CD14-positive monocyte (primary cell): ENCODE measurements at regions not wholly inside any gene's neighbourhood (a gene's known extent, or its start where the extent isn't known, plus 50 kb on each side); places are given as distances from the start of the nearest gene placed in this dataset.

ENCODE experiments used
- DNase-seq, 3 donors: peaks; one replicate each; pipeline ENCODE4 v3.0.0-alpha.2; 2011 to 2022
- H2AFZ ChIP-seq: 2 replicates; pipeline ENCODE4 v1.6.0; 2012; ENCODE audit warnings: mild to moderate bottlenecking, low read depth, low read length, inconsistent platforms; ENCODE audit not compliant: insufficient read depth, poor library complexity, severe bottlenecking
- H3K27ac ChIP-seq, 2 donors: 1 replicate in 1 of 2; 2 replicates in 1 of 2; pipeline ENCODE4 v1.5.1; 2012 to 2013; ENCODE audit warnings: low read length in 2 of 2, control low read depth in 1 of 2, inconsistent platforms in 1 of 2, low read depth in 1 of 2, mild to moderate bottlenecking in 1 of 2
- H3K27me3 ChIP-seq, 2 donors: one replicate each; pipeline versions ENCODE4 v1.6.0 to v1.6.1; 2011 to 2013; ENCODE audit warnings: low read length in 2 of 2; ENCODE audit not compliant: control insufficient read depth in 2 of 2, insufficient read depth in 2 of 2
- H3K36me3 ChIP-seq, 2 donors: replicated peaks in 1 of 2; 1 replicate in 1 of 2; 2 replicates in 1 of 2; pipeline versions ENCODE4 v1.5.1 to v1.6.1; 2012 to 2013; ENCODE audit warnings: low read length in 2 of 2, control low read depth in 1 of 2, inconsistent platforms in 1 of 2, mild to moderate bottlenecking in 1 of 2; ENCODE audit not compliant: insufficient read depth in 2 of 2, control insufficient read depth in 1 of 2
- H3K4me1 ChIP-seq, 2 donors: 1 replicate in 1 of 2; 2 replicates in 1 of 2; pipeline versions ENCODE4 v1.5.1 to v1.6.1; 2012 to 2013; ENCODE audit warnings: low read length in 2 of 2, control low read depth in 1 of 2, inconsistent platforms in 1 of 2, mild to moderate bottlenecking in 1 of 2, moderate library complexity in 1 of 2; ENCODE audit not compliant: insufficient read depth in 2 of 2, control insufficient read depth in 1 of 2
- H3K4me2 ChIP-seq: replicated peaks from 2 replicates; pipeline ENCODE3; 2012; ENCODE audit warnings: low read length, moderate library complexity, mild to moderate bottlenecking; ENCODE audit not compliant: poor library complexity, severe bottlenecking; ENCODE audit errors: extremely low read depth
- H3K4me3 ChIP-seq, 3 experiments: fragments of 200-600 bp in 1 of 3; sonication (generic) in 1 of 3; replicated peaks in 1 of 3; 1 replicate in 2 of 3; 2 replicates in 1 of 3; pipeline ENCODE4 v1.5.1; 2011 to 2013; ENCODE audit warnings: low read length in 3 of 3, mild to moderate bottlenecking in 3 of 3, control low read depth in 2 of 3, low read depth in 2 of 3, inconsistent platforms in 1 of 3, moderate library complexity in 1 of 3
- H3K79me2 ChIP-seq: 2 replicates; pipeline ENCODE4 v1.6.0; 2012; ENCODE audit warnings: mild to moderate bottlenecking, control low read depth, inconsistent platforms, low read length, moderate library complexity; ENCODE audit not compliant: insufficient read depth
- H3K9ac ChIP-seq: 2 replicates; pipeline ENCODE4 v1.6.0; 2017; ENCODE audit warnings: low read length, mild to moderate bottlenecking; ENCODE audit not compliant: insufficient read depth, poor library complexity, severe bottlenecking
- H3K9me3 ChIP-seq, 2 donors: replicated peaks in 1 of 2; 1 replicate in 1 of 2; 2 replicates in 1 of 2; pipeline versions ENCODE4 v1.5.1 to v1.6.1; 2012 to 2013; ENCODE audit warnings: low read length in 2 of 2, control low read depth in 1 of 2; ENCODE audit not compliant: control insufficient read depth in 1 of 2, insufficient read depth in 1 of 2
- H4K20me1 ChIP-seq: 2 replicates; pipeline ENCODE4 v1.6.0; 2012; ENCODE audit warnings: mild to moderate bottlenecking, low read length, control low read depth, moderate library complexity; ENCODE audit not compliant: insufficient read depth
- H3K27ac Mint-ChIP-seq, 7 donors: one replicate each; pipeline ENCODE4 v1.8.0; 2020; ENCODE audit warnings: mild to moderate bottlenecking in 7 of 7, mixed read lengths in 7 of 7, moderate library complexity in 6 of 7, inconsistent platforms in 2 of 7
- H3K27me3 Mint-ChIP-seq, 3 donors: one replicate each; pipeline ENCODE4 v1.8.0; 2021 to 2022; ENCODE audit warnings: low read depth in 3 of 3, mild to moderate bottlenecking in 3 of 3, mixed read lengths in 3 of 3, moderate library complexity in 3 of 3, inconsistent platforms in 1 of 3
- H3K36me3 Mint-ChIP-seq, 2 donors: one replicate each; pipeline ENCODE4 v1.8.0; 2020; ENCODE audit warnings: mixed read lengths in 2 of 2, inconsistent platforms in 1 of 2, mild to moderate bottlenecking in 1 of 2
- H3K4me1 Mint-ChIP-seq: one replicate; pipeline ENCODE4 v1.8.0; 2020; ENCODE audit warnings: mild to moderate bottlenecking, mixed read lengths
- H3K4me3 Mint-ChIP-seq, 2 donors: one replicate each; pipeline ENCODE4 v1.8.0; 2020; ENCODE audit warnings: mild to moderate bottlenecking in 2 of 2, mixed read lengths in 2 of 2, moderate library complexity in 1 of 2
- H3K9me3 Mint-ChIP-seq, 7 donors: one replicate each; pipeline ENCODE4 v1.8.0; 2020 to 2022; ENCODE audit warnings: mixed read lengths in 7 of 7, mild to moderate bottlenecking in 6 of 7, moderate library complexity in 6 of 7, inconsistent platforms in 2 of 7
- WGBS: methylation state at CpG from one replicate; pipeline ENCODE4 v1.1.5; 2013; ENCODE audit warnings: missing lambda C conversion rate; ENCODE audit not compliant: insufficient coverage; 5-methylcytosine and 5-hydroxymethylcytosine counted together
- intact Hi-C, 2 donors: fragments of 100-400 bp; cut with micrococcal nuclease; formaldehyde crosslinking; loops; one replicate each; pipeline versions ENCODE4 v1.15.0 to v1.15.1; 2023
- TF ChIP-seq, protein P1 (sequence below): fragments of 200-600 bp; IDR thresholded peaks from one replicate; pipeline ENCODE4 v1.8.0; 2022; ENCODE audit warnings: antibody characterized with exemption, mild to moderate bottlenecking

DNA sequence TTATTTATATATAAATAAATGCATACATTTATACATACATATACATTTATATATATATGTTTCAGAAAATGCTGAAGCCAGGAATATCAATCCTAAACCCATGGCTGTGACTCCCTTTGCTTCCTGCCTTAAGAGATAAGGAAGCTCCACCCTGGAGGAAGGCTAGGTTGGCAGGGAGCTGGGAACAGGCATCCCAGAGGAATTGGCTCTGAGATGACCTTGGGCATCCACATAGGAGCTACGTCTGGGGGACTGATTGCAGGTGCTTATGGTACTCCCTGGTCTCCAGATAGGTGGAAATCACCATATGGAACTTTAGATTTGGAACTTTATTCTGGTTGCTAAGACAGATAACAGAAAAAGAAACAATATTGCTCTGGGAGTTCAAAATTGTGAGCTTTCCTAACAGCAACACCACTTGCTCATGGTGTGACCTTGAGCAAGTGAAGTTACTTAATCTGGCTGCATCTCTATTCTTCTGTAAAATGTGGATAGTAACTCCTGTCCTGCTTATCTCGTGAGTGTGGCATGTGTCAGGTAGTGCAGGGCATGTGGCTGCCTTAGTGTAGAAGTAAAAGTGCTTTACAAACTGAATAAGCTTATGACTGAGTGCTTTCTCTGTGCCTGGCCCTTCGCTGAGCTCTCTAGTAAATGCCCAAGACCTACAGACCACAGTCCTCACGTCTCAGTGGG, 341.0 kb downstream of the MEIS1 start:
- 80% methylated on average over 1 of the region's 4 CpGs for WGBS
- no peak overlapping the region for H3K27ac Mint-ChIP-seq
- Histone ChIP-seq H3K27me3 (no peaks in the 10 kb centered on the region), H4K20me1 (no peaks in the 10 kb centered on the region), H3K79me2 (no peaks in the 10 kb centered on the region), H3K9ac (no peak overlapping the region), H3K36me3 (no peaks in the 10 kb centered on the region), H2AFZ (no peak overlapping the region), H3K4me1 (no peaks in the 10 kb centered on the region), H3K27ac (no peak overlapping the region), H3K4me2 (no peak overlapping the region), H3K9me3 (no peaks in the 10 kb centered on the region), H3K4me3 (no peak overlapping the region)
- intact Hi-C loops: no loop called here
- H3K27me3 Mint-ChIP-seq: peaks cover 0 to 2% (median 0%) of the 10 kb centered on the region in 3 donors
- peaks cover 0 to 10% (median 1%) of the 10 kb centered on the region in 7 donors for H3K9me3 Mint-ChIP-seq
- no peaks in the 10 kb centered on the region for H3K4me1 Mint-ChIP-seq
- no peak for DNase-seq
- no peaks in the 10 kb centered on the region for H3K36me3 Mint-ChIP-seq
- TF ChIP-seq, protein P1, sequence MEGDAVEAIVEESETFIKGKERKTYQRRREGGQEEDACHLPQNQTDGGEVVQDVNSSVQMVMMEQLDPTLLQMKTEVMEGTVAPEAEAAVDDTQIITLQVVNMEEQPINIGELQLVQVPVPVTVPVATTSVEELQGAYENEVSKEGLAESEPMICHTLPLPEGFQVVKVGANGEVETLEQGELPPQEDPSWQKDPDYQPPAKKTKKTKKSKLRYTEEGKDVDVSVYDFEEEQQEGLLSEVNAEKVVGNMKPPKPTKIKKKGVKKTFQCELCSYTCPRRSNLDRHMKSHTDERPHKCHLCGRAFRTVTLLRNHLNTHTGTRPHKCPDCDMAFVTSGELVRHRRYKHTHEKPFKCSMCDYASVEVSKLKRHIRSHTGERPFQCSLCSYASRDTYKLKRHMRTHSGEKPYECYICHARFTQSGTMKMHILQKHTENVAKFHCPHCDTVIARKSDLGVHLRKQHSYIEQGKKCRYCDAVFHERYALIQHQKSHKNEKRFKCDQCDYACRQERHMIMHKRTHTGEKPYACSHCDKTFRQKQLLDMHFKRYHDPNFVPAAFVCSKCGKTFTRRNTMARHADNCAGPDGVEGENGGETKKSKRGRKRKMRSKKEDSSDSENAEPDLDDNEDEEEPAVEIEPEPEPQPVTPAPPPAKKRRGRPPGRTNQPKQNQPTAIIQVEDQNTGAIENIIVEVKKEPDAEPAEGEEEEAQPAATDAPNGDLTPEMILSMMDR: no peak
- no peak overlapping the region for H3K4me3 Mint-ChIP-seq

DNA sequence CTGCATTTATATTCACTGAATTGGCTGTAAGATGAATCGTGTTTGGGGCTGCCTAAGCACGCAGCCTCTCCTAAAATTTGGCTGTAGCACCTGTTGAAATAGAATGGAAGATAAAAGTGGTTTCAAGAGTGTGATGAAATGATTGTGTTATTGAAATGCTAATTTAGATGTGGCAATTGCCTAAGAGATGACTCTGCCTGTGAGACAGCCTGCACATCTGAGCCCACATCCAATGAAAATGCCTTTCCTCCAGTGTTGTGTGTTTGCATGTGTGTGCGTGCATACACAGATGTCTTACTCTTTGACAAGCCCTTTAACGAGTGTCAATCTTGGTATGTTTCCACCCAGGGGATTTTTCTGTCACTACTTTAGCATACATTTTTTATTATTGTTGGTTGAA, 346.9 kb downstream of the MEIS1 start:
- Histone ChIP-seq H3K9ac (no peak overlapping the region), H3K79me2 (no peaks in the 10 kb centered on the region), H3K4me3 (no peak overlapping the region), H3K4me2 (no peak overlapping the region), H4K20me1 (no peaks in the 10 kb centered on the region), H3K36me3 (no peaks in the 10 kb centered on the region), H3K27me3 (no peaks in the 10 kb centered on the region), H3K4me1 (no peaks in the 10 kb centered on the region), H2AFZ (no peak overlapping the region), H3K9me3 (peaks cover 4 to 8% of the 10 kb centered on the region in 2 donors), H3K27ac (no peak overlapping the region)
- Mint-ChIP-seq H3K27ac (no peak overlapping the region), H3K36me3 (no peaks in the 10 kb centered on the region), H3K27me3 (no peaks in the 10 kb centered on the region), H3K4me1 (no peaks in the 10 kb centered on the region), H3K9me3 (peaks cover 5 to 15% (median 10%) of the 10 kb centered on the region in 7 donors), H3K4me3 (no peak overlapping the region)
- TF ChIP-seq, protein P1: no peak
- 100% methylated on average over 2 of the region's 4 CpGs for WGBS
- DNase-seq: no peak
- intact Hi-C loops: no loop called here
